KOPT-K1 (cell line): ENCODE measurements at regions not wholly inside any gene's neighbourhood (a gene's known extent, or its start where the extent isn't known, plus 50 kb on each side); places are given as distances from the start of the nearest gene placed in this dataset.

ENCODE experiments used
- H3K27ac ChIP-seq: fragments of 200-600 bp; sonication (generic); 2 replicates; pipeline ENCODE4 v1.5.1; 2016; ENCODE audit warnings: antibody characterized with exemption, mild to moderate bottlenecking, low read depth, low read length; ENCODE audit not compliant: poor library complexity, severe bottlenecking
- H3K36me3 ChIP-seq: fragments of 200-600 bp; sonication (generic); 2 replicates; pipeline ENCODE4 v1.5.1; 2017; ENCODE audit warnings: antibody characterized with exemption, mild to moderate bottlenecking, low read length, moderate library complexity; ENCODE audit not compliant: insufficient read depth
- H3K9me3 ChIP-seq: fragments of 200-600 bp; sonication (generic); 2 replicates; pipeline ENCODE4 v1.5.1; 2017; ENCODE audit warnings: antibody characterized with exemption, low read length, mild to moderate bottlenecking; ENCODE audit not compliant: insufficient read depth, poor library complexity, severe bottlenecking

DNA sequence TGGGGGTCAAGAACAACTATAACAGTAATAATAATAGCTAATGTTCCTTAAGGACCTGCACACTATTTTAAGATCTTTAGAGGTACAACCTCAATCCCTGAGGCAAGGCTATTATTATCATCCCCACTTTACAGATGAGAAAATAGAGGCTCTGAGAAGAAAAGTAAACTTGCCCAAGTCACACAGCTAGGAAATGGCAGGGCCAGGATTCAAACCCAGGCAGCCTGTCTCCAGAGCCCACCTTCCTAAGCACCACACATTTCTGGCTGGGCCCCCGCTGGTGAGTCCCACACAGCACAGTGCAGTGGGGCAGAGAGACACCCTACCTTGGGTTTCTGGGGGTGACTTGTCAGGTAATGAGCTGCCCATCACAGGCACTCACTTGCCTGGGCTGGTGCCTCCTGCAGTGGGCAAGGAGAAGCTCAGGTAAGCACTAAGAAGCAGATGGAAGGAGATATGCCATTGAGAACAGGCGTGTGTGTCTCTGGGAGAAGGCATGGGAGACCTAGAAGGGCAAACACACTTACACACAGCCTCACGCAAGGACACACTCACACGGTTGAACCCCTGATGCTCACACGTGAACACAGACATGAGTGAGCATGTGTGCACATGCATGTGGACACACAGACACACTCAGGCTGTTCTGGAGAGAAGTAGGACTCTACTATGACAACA, 104.4 kb upstream of the ZMIZ1 start:
- Histone ChIP-seq H3K36me3 (no peaks in the 10 kb centered on the region), H3K27ac (no peak overlapping the region), H3K9me3 (no peaks in the 10 kb centered on the region)

DNA sequence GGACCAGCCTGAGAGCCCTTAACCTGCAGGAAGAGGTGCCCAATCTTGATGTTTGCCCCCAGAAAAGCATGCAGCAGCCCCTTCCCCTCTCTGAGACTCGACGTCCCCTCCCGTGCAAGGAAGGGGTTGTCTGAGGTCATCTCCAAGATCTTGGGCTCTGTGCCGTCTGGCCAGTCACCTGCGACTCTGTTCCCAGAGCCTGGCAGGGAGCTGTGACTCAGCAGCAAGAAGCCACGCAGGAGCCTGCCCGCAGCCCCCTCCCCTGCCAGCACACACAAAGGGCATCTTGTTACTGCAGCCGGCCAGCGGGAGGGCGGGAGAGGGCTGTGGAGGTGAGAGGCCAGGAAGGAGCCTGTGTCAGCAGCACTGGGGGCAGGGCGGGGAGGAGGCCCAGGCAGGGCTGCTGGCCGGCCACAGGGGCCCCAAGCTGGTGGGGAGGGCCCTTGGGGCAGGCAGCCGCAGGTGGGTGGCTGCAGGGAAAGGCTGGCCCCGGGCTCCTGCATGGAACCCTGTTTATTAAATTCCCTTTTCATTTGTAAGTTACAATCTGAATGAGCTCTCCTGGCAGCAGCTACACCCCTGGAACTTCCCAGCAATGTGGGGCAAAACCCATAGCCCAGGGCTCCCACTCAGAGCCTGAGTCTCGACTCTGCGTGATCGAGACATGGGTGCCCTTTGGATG, 103.7 kb upstream of the ZMIZ1 start:
- Histone ChIP-seq H3K9me3 (no peaks in the 10 kb centered on the region), H3K27ac (no peak overlapping the region), H3K36me3 (no peaks in the 10 kb centered on the region)

DNA sequence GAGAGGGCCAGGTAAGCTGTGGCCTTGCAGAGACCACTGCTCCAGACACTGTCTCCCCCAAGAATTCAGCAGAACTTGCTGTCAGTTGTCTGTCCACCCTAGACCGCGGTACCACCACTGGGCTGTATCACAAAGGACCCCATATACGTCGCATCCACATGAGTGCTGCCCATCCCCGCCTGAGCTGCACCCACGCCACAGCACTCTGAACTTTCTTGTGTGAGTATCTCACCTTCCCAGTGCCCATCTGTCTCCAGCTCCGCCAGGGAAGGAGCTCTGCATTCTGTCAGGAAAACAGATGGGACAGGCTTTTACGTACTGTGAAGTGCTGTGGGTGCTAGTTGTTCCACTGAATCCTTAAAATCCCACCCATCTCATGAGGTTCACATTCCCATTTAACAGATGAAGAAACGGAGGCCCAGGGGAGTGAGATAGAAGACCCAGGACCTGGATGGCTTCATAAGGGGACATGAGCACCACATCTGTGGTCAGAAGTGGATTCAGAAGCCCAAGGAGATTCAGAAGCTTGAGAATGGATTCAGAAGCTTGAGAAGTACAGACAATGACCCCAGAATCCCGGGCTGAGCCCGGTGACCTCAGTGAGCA, 102.5 kb upstream of the ZMIZ1 start:
- Histone ChIP-seq H3K27ac (no peak overlapping the region), H3K36me3 (no peaks in the 10 kb centered on the region), H3K9me3 (no peaks in the 10 kb centered on the region)

DNA sequence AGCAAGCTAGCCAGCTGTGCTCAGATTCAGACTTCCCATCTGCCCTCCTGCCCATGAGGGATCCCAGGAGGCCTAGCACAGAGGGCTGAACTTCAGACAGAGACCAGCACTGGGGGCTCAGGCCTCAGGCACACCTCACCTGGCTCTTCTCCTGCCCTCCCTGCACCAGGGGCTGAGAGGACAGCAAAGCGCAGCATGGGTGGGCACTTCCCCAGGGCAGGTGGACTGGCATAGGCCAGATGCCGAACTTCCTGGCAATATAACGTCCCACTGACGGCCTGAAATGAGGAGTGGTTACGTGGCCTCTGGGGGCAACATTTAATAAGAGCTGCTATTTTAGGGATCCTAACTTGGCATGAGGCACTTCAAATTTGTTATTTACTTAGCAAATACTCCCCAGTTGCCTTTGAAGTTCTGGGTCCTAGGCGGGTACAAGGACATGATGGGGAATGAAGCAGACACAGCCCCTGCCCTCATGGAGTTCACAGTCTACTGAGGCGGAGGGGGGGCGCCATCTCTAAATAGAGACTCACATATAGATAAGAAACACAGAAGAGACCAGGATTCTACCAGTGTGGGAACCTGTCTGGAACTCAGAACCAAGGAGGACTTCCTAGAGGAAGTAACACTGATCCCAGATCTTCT, 101.8 kb upstream of the ZMIZ1 start:
- Histone ChIP-seq H3K27ac (no peak overlapping the region), H3K36me3 (no peaks in the 10 kb centered on the region), H3K9me3 (no peaks in the 10 kb centered on the region)

DNA sequence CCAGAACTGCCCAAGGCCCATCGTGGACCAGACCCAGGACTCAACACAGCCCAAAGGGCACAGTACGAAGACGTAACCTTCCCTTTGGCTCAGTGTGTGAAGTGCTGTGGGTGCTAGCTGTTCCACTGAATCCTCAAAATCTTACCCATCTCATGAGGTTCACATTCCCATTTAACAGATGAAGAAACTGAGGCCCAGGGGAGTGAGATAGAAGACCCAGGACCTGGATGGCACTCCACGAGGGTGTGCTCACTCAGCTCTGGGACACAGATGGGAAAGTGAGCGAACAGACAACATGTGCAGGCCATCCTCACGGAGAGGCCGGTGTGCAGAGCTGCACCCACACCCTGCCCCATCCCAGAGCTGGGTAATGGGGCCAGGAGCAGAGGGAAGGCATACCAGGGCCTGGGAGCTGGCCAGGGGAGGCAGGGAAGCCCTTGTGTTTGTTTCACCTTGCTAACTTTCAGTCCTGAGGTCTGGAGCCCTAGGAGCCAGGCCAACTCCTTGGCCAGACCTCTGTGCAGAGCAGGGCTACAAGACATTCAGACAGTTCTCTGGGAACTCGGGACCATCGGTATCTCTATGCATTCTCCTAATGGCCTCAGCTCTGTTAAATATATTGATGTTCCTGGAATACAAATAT, 100.3 kb upstream of the ZMIZ1 start:
- H3K27ac ChIP-seq = no peak overlapping the region
- H3K36me3 ChIP-seq = no peaks in the 10 kb centered on the region

DNA sequence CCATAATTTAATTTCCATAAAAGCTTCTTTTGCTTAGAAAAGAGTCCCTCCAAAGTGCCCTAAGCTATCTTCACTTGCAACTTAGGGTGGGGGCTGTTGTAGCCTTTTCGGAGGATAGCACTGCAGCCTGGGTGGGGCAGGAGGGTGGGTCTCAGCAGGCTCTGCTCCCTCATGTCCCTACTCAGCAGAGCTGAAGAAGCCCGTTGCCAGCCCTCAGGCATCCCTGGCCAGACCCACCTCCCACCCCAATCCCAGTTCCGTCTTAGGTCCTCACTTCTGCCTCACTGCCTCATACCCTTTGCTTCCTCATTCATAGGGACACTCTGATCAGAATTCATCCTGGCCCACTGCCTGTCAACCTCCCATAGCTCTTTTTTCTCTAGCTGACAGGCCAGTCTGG, 99.8 kb upstream of the ZMIZ1 start:
- no peaks in the 10 kb centered on the region for H3K9me3 ChIP-seq
- no peaks in the 10 kb centered on the region for H3K36me3 ChIP-seq
- no peak overlapping the region for H3K27ac ChIP-seq

More for the DNA sequence above, 100.3 kb upstream of the ZMIZ1 start:
- H3K9me3 ChIP-seq = no peaks in the 10 kb centered on the region

DNA sequence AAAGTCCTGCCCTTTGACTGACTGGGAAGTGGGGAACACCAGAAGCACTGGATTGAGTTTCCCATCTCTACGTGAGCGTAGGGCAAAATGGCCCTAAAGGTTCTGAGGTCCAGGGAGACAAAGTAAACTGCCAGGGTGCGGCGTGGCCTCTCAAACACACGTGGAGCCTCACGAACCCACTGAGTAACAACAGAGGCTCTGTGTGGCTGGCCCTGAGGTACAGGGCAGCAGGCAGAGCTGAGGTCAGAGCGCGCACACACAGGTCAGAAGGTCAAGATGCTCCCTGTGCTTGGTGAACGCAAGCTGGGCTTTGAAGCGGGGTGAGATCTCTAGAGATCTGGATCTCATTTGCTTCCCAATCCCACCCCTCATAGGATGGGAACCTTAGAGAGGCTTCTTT, 99.0 kb upstream of the ZMIZ1 start:
- Histone ChIP-seq H3K9me3 (no peaks in the 10 kb centered on the region), H3K27ac (no peak overlapping the region), H3K36me3 (no peaks in the 10 kb centered on the region)

DNA sequence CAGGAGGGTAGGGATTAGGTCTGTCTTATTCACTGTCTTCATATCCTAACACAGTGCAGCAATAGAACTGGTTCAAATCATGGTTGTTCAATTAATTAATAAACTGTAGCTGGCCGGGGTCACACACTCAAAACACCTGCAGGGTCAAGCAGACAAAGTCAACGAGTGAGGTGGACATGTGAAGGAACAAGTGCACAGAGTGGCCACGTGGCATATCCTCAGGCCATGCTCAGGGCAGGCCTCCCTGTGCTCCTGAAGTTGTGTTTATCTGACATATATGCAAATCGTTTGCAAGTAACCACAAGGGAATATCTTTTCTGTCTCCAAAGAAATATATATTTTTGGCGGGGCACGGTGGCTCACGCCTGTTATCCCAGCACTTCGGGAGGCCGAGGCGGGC, 98.5 kb upstream of the ZMIZ1 start:
- H3K36me3 ChIP-seq = no peaks in the 10 kb centered on the region
- no peak overlapping the region for H3K27ac ChIP-seq
- no peaks in the 10 kb centered on the region for H3K9me3 ChIP-seq

DNA sequence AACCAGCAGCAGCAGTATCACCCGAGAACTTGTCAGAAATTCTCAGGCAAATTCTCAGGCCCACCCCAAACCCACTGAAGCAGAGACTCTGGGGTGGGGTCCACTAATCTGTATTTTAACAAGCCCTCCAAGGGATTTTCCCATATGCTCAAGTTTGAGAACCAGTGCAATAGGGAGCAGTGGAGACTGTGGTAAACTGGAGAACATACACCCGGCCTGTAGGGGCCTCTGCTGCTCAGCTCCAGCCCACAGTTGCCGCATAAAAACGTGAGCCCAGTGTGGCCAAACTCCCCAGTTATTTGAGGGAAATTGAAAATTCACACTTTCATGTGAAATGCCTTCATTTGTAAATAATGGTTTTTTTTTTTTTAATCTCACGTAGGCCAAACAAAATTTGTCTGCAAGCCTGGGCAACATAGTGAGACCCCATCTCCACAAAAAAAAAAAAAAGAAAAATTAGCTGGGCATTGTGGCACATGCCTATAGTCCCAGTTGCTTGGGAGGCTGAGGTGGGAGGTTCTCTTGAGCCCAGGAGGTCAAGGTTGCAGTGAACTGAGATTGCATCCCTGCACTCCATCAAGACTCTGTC, 97.6 kb upstream of the ZMIZ1 start:
- Histone ChIP-seq H3K27ac (no peak overlapping the region), H3K9me3 (no peaks in the 10 kb centered on the region), H3K36me3 (no peaks in the 10 kb centered on the region)

DNA sequence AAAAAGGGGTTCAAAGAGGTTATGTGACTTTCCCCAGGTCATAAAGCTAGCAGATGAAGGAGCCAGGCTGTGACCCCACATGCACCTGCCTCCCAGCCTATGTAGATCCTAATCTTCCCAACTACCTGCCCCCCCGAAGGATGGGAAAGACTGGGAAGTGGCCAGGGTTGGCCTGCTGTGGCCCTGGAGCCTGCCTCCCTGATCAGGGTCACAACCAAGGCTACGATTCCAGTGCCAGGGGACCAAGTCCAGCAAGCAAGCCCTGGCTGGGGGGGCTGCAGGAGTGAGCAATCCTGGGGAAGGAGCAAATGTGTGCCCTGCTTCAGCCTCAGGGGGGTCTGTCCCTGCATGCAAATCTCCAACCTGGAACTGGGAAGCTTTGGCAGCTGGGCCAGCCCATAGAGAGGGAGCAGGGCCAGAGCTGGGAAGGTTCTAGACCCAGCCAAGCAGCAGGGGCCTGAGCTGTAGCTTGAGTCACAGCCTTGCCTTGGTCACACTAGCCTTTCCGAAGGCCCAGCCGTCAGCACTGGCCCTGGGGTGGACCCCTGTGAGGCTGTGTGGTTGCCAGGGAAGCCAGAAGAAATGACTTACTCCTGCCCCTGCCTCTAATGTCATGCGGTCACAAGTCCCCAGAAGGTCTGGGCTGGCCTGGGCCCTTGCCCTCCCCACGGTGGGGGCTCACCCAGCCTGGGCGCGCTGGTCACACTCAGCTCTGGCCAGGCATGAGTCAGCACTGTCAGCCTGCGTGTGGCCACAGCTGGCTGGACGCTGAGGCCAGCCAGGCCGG, 96.4 kb upstream of the ZMIZ1 start:
- Histone ChIP-seq H3K36me3 (no peaks in the 10 kb centered on the region), H3K9me3 (no peaks in the 10 kb centered on the region), H3K27ac (no peak overlapping the region)

DNA sequence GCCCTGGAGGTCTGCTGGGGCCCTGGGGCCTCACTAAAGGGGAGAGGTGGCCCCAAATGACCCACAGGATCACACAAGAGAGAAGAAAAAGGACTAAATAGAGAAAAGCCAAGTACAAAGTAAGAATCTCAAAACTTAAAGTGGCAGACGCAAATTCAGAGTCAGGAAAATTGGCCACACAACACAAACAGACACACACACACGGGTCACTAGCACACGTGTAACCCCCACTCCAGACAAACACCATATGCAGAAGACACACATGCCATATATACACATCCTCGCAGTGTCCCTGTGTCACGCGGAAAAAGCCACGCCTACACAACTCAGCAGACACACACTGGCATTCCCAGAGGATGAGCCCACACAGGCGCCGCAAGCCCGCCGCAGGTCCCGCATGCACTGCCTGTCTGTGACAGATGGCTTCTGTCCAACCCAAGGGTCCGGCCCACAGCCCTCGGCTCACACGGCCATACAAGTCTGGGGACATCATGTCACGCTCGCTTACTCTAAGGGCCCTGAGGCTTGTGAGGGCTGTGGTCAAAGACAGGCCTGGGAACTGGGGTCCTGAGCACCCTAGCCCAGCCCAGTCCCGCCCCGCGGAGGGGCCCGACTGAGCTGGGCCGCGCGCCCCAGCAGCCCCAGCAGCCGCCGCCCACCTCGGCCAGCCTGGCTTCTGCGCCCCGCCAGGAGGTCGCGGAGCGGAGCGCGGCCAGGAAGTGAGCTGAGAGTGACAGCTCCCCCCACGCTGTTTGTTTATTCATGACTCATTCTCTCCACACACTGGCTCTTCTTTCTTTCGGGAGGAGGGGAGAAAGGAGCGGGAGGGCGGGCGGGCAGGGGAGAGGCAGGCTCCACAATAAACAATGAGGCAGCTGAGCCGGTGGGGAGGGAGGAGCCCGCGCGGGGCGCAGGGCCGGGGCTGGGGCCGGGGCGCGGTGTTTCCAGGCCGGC, 95.5 kb upstream of the ZMIZ1 start:
- no peaks in the 10 kb centered on the region for H3K9me3 ChIP-seq
- H3K36me3 ChIP-seq = no peaks in the 10 kb centered on the region
- H3K27ac ChIP-seq = peak overlapping the region; percentile 81

DNA sequence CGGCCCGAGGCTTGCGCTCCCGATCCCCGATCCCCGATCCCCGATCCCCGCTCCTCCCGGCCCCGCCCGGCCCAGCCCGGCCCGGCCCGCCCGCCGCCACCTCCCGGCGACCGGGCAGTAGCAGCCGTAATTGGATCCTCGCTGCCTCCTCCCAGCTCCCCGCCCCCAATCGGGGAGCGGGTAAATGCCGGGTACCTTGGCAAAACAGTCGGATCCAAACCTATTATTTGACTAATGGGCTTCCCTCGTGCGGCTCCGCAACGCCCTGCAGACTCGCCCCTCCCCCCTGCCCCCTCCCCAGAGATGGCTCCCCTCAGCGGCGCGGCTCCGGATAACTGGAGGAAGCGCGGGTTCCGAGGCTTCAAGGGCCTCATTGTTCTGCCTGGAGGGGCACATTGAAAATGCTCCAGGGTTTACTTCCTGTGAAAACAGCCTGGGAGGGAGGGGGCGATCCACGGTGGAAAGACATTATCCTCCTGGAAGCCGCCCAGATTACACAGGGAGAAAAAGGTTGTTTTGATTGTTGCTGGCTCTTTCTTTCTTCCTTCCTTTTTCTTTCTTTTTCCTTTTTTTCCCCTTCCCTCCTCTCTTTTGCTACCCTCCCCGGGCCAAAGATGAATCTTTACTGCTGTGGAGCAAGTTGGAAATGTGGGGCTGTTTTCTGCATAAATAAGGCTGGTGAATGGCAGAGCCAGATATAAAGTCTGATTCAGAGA, 94.7 kb upstream of the ZMIZ1 start:
- no peaks in the 10 kb centered on the region for H3K9me3 ChIP-seq
- H3K27ac ChIP-seq = peak overlapping the region; percentile 81
- H3K36me3 ChIP-seq = no peaks in the 10 kb centered on the region
